Neural progenitor cell (in vitro differentiated cells): ENCODE measurements at regions not wholly inside any gene's neighbourhood (a gene's known extent, or its start where the extent isn't known, plus 50 kb on each side); places are given as distances from the start of the nearest gene placed in this dataset.

Experiments used
- DNase-seq: peaks from one replicate; pipeline ENCODE4 v3.0.0-alpha.2; 2016; ENCODE audit warnings: low spot score
- H2AFZ ChIP-seq: fragments of 200-600 bp; sonication (generic); replicated peaks from 2 replicates; pipeline ENCODE4 v1.6.1; 2016; ENCODE audit warnings: antibody characterized with exemption
- H3F3A ChIP-seq: fragments of 200-600 bp; sonication (generic); 2 replicates; pipeline ENCODE4 v1.6.1; 2016; ENCODE audit warnings: antibody characterized with exemption, low read depth
- H3K27ac ChIP-seq: fragments of 200-600 bp; sonication (generic); 2 replicates; pipeline ENCODE4 v1.5.1; 2016; ENCODE audit warnings: mild to moderate bottlenecking
- H3K27me3 ChIP-seq: fragments of 200-600 bp; sonication (generic); 2 replicates; pipeline ENCODE4 v1.6.1; 2016; ENCODE audit warnings: mild to moderate bottlenecking, moderate library complexity
- H3K36me3 ChIP-seq: fragments of 200-600 bp; sonication (generic); 2 replicates; pipeline ENCODE4 v1.5.1; 2016
- H3K4me1 ChIP-seq: fragments of 200-600 bp; sonication (generic); 2 replicates; pipeline ENCODE4 v1.6.1; 2016; ENCODE audit warnings: mixed run types
- H3K4me2 ChIP-seq: fragments of 200-600 bp; sonication (generic); 2 replicates; pipeline ENCODE4 v1.6.1; 2016
- H3K4me3 ChIP-seq: fragments of 200-600 bp; sonication (generic); 2 replicates; pipeline ENCODE4 v1.5.1; 2016
- H3K79me2 ChIP-seq: fragments of 200-600 bp; sonication (generic); 2 replicates; pipeline ENCODE4 v1.6.1; 2016; ENCODE audit warnings: low read depth
- H3K9ac ChIP-seq: fragments of 200-600 bp; sonication (generic); 2 replicates; pipeline ENCODE4 v1.6.1; 2016
- H3K9me3 ChIP-seq: fragments of 200-600 bp; sonication (generic); 2 replicates; pipeline ENCODE4 v1.5.1; 2016; ENCODE audit warnings: low read depth
- H4K20me1 ChIP-seq: fragments of 200-600 bp; sonication (generic); 2 replicates; pipeline ENCODE4 v1.6.1; 2016; ENCODE audit warnings: low read depth
- H3K27ac Mint-ChIP-seq: 3 replicates; pipeline ENCODE4 v1.8.0; 2021; ENCODE audit warnings: mixed read lengths
- H3K27me3 Mint-ChIP-seq: 2 replicates; pipeline ENCODE4 v1.8.0; 2022; ENCODE audit warnings: low read depth, mild to moderate bottlenecking, inconsistent platforms, moderate library complexity, mixed read lengths; ENCODE audit not compliant: insufficient read depth
- H3K36me3 Mint-ChIP-seq: 3 replicates; pipeline ENCODE4 v1.8.0; 2021; ENCODE audit warnings: mixed read lengths
- H3K4me1 Mint-ChIP-seq: 3 replicates; pipeline ENCODE4 v1.8.0; 2021; ENCODE audit warnings: mixed read lengths
- H3K4me3 Mint-ChIP-seq: 3 replicates; pipeline ENCODE4 v1.8.0; 2021; ENCODE audit warnings: mild to moderate bottlenecking, moderate library complexity, mixed read lengths
- H3K9me3 Mint-ChIP-seq: 3 replicates; pipeline ENCODE4 v1.8.0; 2020; ENCODE audit warnings: mixed read lengths
- CTCF ChIP-seq: fragments of 200-600 bp; sonication (generic); IDR thresholded peaks from 2 replicates; pipeline ENCODE4 v1.5.1; 2017; ENCODE audit warnings: antibody characterized with exemption, mild to moderate bottlenecking
- EZH2 ChIP-seq: fragments of 200-600 bp; sonication (generic); IDR thresholded peaks from 2 replicates; pipeline ENCODE4 v1.6.1; 2017; ENCODE audit warnings: antibody characterized with exemption, mild to moderate bottlenecking, moderate library complexity
- EZH2phosphoT487 ChIP-seq: fragments of 200-600 bp; sonication (generic); IDR thresholded peaks from 2 replicates; pipeline ENCODE4 v1.6.1; 2017; ENCODE audit warnings: antibody characterized with exemption

GRCh38 chrX:140157611-140158010, 192.3 kb upstream of the CXorf66 start:
- Histone ChIP-seq H3K9me3 (no peaks in the 10 kb centered on the region), H3K4me1 (no peaks in the 10 kb centered on the region), H3K27ac (no peak overlapping the region), H3K4me2 (peak overlapping the region; percentile 6), H3K4me3 (no peak overlapping the region), H3K36me3 (no peaks in the 10 kb centered on the region), H3K27me3 (no peaks in the 10 kb centered on the region), H3F3A (no peaks in the 10 kb centered on the region), H3K79me2 (no peaks in the 10 kb centered on the region), H2AFZ (no peak overlapping the region), H4K20me1 (no peaks in the 10 kb centered on the region), H3K9ac (no peak overlapping the region)
- Mint-ChIP-seq H3K9me3 (peaks cover 18% of the 10 kb centered on the region), H3K27ac (peak overlapping the region; percentile 83), H3K4me3 (peak overlapping the region; percentile 7), H3K4me1 (peaks cover 14% of the 10 kb centered on the region), H3K36me3 (peaks cover 2% of the 10 kb centered on the region), H3K27me3 (peaks cover 3% of the 10 kb centered on the region)
- DNase-seq = peak; percentile 59
- TF ChIP-seq CTCF (no peak), EZH2 (no peak), EZH2phosphoT487 (no peak)

GRCh38 chrX:140157143-140157542, 191.8 kb upstream of the CXorf66 start:
- H3K27ac Mint-ChIP-seq = no peak overlapping the region
- Histone ChIP-seq H2AFZ (no peak overlapping the region), H3K27ac (no peak overlapping the region), H3K4me1 (no peaks in the 10 kb centered on the region), H3K9me3 (no peaks in the 10 kb centered on the region), H3K27me3 (no peaks in the 10 kb centered on the region), H3K79me2 (no peaks in the 10 kb centered on the region), H3F3A (no peaks in the 10 kb centered on the region), H3K36me3 (no peaks in the 10 kb centered on the region), H3K4me3 (no peak overlapping the region), H3K9ac (no peak overlapping the region), H4K20me1 (no peaks in the 10 kb centered on the region), H3K4me2 (no peak overlapping the region)
- no peak overlapping the region for H3K4me3 Mint-ChIP-seq
- TF ChIP-seq EZH2phosphoT487 (no peak), CTCF (no peak), EZH2 (no peak)
- peaks cover 2% of the 10 kb centered on the region for H3K36me3 Mint-ChIP-seq
- no peak for DNase-seq
- H3K4me1 Mint-ChIP-seq = peaks cover 14% of the 10 kb centered on the region
- H3K27me3 Mint-ChIP-seq = peaks cover 3% of the 10 kb centered on the region
- H3K9me3 Mint-ChIP-seq = peaks cover 23% of the 10 kb centered on the region

GRCh38 chrX:140151316-140151715, 186.0 kb upstream of the CXorf66 start:
- Histone ChIP-seq H3K4me3 (no peak overlapping the region), H3K9ac (no peak overlapping the region), H3K9me3 (no peaks in the 10 kb centered on the region), H3K79me2 (no peaks in the 10 kb centered on the region), H2AFZ (no peak overlapping the region), H4K20me1 (no peaks in the 10 kb centered on the region), H3K27ac (no peak overlapping the region), H3K27me3 (no peaks in the 10 kb centered on the region), H3K36me3 (no peaks in the 10 kb centered on the region), H3K4me2 (no peak overlapping the region), H3K4me1 (no peaks in the 10 kb centered on the region), H3F3A (no peaks in the 10 kb centered on the region)
- H3K9me3 Mint-ChIP-seq = peaks cover 25% of the 10 kb centered on the region
- DNase-seq = no peak
- peaks cover 7% of the 10 kb centered on the region for H3K27me3 Mint-ChIP-seq
- H3K4me1 Mint-ChIP-seq = no peaks in the 10 kb centered on the region
- peaks cover 2% of the 10 kb centered on the region for H3K36me3 Mint-ChIP-seq
- no peak for TF ChIP-seq CTCF
- TF ChIP-seq EZH2 = no peak
- no peak for TF ChIP-seq EZH2phosphoT487
- H3K4me3 Mint-ChIP-seq = no peak overlapping the region
- no peak overlapping the region for H3K27ac Mint-ChIP-seq

GRCh38 chrX:140149761-140150160, 184.4 kb upstream of the CXorf66 start:
- Mint-ChIP-seq H3K27ac (no peak overlapping the region), H3K9me3 (peaks cover 15% of the 10 kb centered on the region), H3K4me1 (no peaks in the 10 kb centered on the region), H3K4me3 (no peak overlapping the region), H3K27me3 (peaks cover 12% of the 10 kb centered on the region), H3K36me3 (peaks cover 2% of the 10 kb centered on the region)
- no peaks in the 10 kb centered on the region for H3K36me3 ChIP-seq
- no peaks in the 10 kb centered on the region for H3K4me1 ChIP-seq
- peak; percentile 26 for DNase-seq
- H3K9ac ChIP-seq = no peak overlapping the region
- no peaks in the 10 kb centered on the region for H3K79me2 ChIP-seq
- TF ChIP-seq EZH2 = no peak
- TF ChIP-seq CTCF = peak; percentile 44
- TF ChIP-seq EZH2phosphoT487 = no peak
- no peak overlapping the region for H3K4me2 ChIP-seq
- H3K4me3 ChIP-seq = no peak overlapping the region
- H3K9me3 ChIP-seq = no peaks in the 10 kb centered on the region
- no peaks in the 10 kb centered on the region for H3K27me3 ChIP-seq
- H4K20me1 ChIP-seq = no peaks in the 10 kb centered on the region
- H3K27ac ChIP-seq = no peak overlapping the region
- H3F3A ChIP-seq = no peaks in the 10 kb centered on the region
- H2AFZ ChIP-seq = no peak overlapping the region
